Activated naive CD4-positive, alpha-beta T cell treated with anti-CD3 and anti-CD28 coated beads, Interleukin-2, amount 50 U/mL, for 72 hours (primary cell): ENCODE measurements at regions not wholly inside any gene's neighbourhood (a gene's known extent, or its start where the extent isn't known, plus 50 kb on each side); places are given as distances from the start of the nearest gene placed in this dataset.

Source experiments
- ATAC-seq, 2 donors: fragments of 150-1000 bp; cut with Tn5 transposase; 2 replicates each; pipeline ENCODE4 v1.10.0; 2021; ENCODE audit warnings: mild to moderate bottlenecking in 2 of 2, moderate library complexity in 2 of 2
- DNase-seq, 2 donors: peaks; one replicate each; pipeline ENCODE4 v3.0.0; 2021 to 2022; ENCODE audit warnings: low spot score in 2 of 2
- H3K27ac Mint-ChIP-seq, 2 donors: one replicate each; pipeline ENCODE4 v1.8.0; 2022; ENCODE audit warnings: mild to moderate bottlenecking in 2 of 2, mixed read lengths in 2 of 2
- H3K36me3 Mint-ChIP-seq, 2 donors: one replicate each; pipeline ENCODE4 v1.8.0; 2022; ENCODE audit warnings: mixed read lengths in 2 of 2
- H3K9me3 Mint-ChIP-seq, 2 donors: one replicate each; pipeline ENCODE4 v1.8.0; 2022; ENCODE audit warnings: mixed read lengths in 2 of 2

- no peaks in the 10 kb centered on the region for H3K36me3 Mint-ChIP-seq
- peaks cover 11 to 30% of the 10 kb centered on the region in 2 donors for H3K9me3 Mint-ChIP-seq
- H3K27ac Mint-ChIP-seq, result no peak overlapping the region
- no peak for ATAC-seq
- no peak for DNase-seq
These were observed 434.0 kb upstream of the SYT1 start for GRCh38 chr12:78430551-78430950.

- no peaks in the 10 kb centered on the region for H3K36me3 Mint-ChIP-seq
These were observed 432.6 kb upstream of the SYT1 start for GRCh38 chr12:78431931-78432330.

GRCh38 chr12:78439666-78440065 is 424.9 kb upstream of the SYT1 start:
- no peak for DNase-seq
- no peaks in the 10 kb centered on the region for H3K36me3 Mint-ChIP-seq
- H3K27ac Mint-ChIP-seq, result no peak overlapping the region
- H3K9me3 Mint-ChIP-seq, result peaks cover 25 to 36% of the 10 kb centered on the region in 2 donors
- ATAC-seq, result no peak

More at GRCh38 chr12:78431931-78432330, 432.6 kb upstream of the SYT1 start:
- no peak for ATAC-seq
- DNase-seq, result no peak
- peaks cover 18 to 32% of the 10 kb centered on the region in 2 donors for H3K9me3 Mint-ChIP-seq
- H3K27ac Mint-ChIP-seq, result no peak overlapping the region

GRCh38 chr12:78441737-78442453 is 422.7 kb upstream of the SYT1 start:
- H3K27ac Mint-ChIP-seq, result no peak overlapping the region

GRCh38 chr12:78442454-78442801 is 422.1 kb upstream of the SYT1 start:
- H3K36me3 Mint-ChIP-seq, result no peaks in the 10 kb centered on the region
- DNase-seq, result no peak
- H3K27ac Mint-ChIP-seq, result no peak overlapping the region
- no peak for ATAC-seq
- peaks cover 19% of the 10 kb centered on the region in 2 donors for H3K9me3 Mint-ChIP-seq

More at GRCh38 chr12:78441737-78442453, 422.7 kb upstream of the SYT1 start:
- peaks cover 24% of the 10 kb centered on the region in 2 donors for H3K9me3 Mint-ChIP-seq
- no peaks in the 10 kb centered on the region for H3K36me3 Mint-ChIP-seq
- DNase-seq (no peak), ATAC-seq (no peak)

GRCh38 chr12:78446555-78446954 is 418.0 kb upstream of the SYT1 start:
- Mint-ChIP-seq H3K27ac (no peak overlapping the region), H3K36me3 (no peaks in the 10 kb centered on the region), H3K9me3 (peaks cover 17% of the 10 kb centered on the region in 2 donors)
- DNase-seq (no peak), ATAC-seq (no peak)

GRCh38 chr12:78447373-78447772 is 417.2 kb upstream of the SYT1 start:
- Mint-ChIP-seq H3K27ac (no peak overlapping the region), H3K36me3 (no peaks in the 10 kb centered on the region), H3K9me3 (peaks cover 16 to 20% of the 10 kb centered on the region in 2 donors)
- DNase-seq (no peak), ATAC-seq (no peak)

- no peak for DNase-seq
- peaks cover 15 to 20% of the 10 kb centered on the region in 2 donors for H3K9me3 Mint-ChIP-seq
- no peak overlapping the region for H3K27ac Mint-ChIP-seq
- H3K36me3 Mint-ChIP-seq, result no peaks in the 10 kb centered on the region
- ATAC-seq, result no peak
These were observed 415.9 kb upstream of the SYT1 start for GRCh38 chr12:78448692-78449091.

GRCh38 chr12:78455991-78456390 is 408.6 kb upstream of the SYT1 start:
- peaks cover 13 to 24% of the 10 kb centered on the region in 2 donors for H3K9me3 Mint-ChIP-seq
- no peak overlapping the region for H3K27ac Mint-ChIP-seq
- ATAC-seq (no peak), DNase-seq (no peak)
- no peaks in the 10 kb centered on the region for H3K36me3 Mint-ChIP-seq

- DNase-seq, result no peak
- H3K36me3 Mint-ChIP-seq, result no peaks in the 10 kb centered on the region
- H3K9me3 Mint-ChIP-seq, result peaks cover 9 to 19% of the 10 kb centered on the region in 2 donors
- ATAC-seq, result no peak
- H3K27ac Mint-ChIP-seq, result no peak overlapping the region
These were observed 406.6 kb upstream of the SYT1 start for GRCh38 chr12:78457938-78458337.

- no peak for ATAC-seq
- no peaks in the 10 kb centered on the region for H3K36me3 Mint-ChIP-seq
- no peak overlapping the region for H3K27ac Mint-ChIP-seq
- peaks cover 8 to 11% of the 10 kb centered on the region in 2 donors for H3K9me3 Mint-ChIP-seq
- no peak for DNase-seq
These were observed 394.0 kb upstream of the SYT1 start for GRCh38 chr12:78470354-78471195.

- DNase-seq (no peak), ATAC-seq (no peak)
- Mint-ChIP-seq H3K9me3 (peaks cover 6 to 14% of the 10 kb centered on the region in 2 donors), H3K36me3 (peaks cover 0 to 6% of the 10 kb centered on the region in 2 donors), H3K27ac (no peak overlapping the region)
These were observed 391.4 kb upstream of the SYT1 start for GRCh38 chr12:78473136-78473535.

- H3K9me3 Mint-ChIP-seq, result peaks cover 6 to 14% of the 10 kb centered on the region in 2 donors
- ATAC-seq (no peak), DNase-seq (no peak)
- no peak overlapping the region for H3K27ac Mint-ChIP-seq
- peaks cover 0 to 6% of the 10 kb centered on the region in 2 donors for H3K36me3 Mint-ChIP-seq
These were observed 391.0 kb upstream of the SYT1 start for GRCh38 chr12:78473561-78473960.

GRCh38 chr12:78483767-78484315 is 380.7 kb upstream of the SYT1 start:
- DNase-seq (no peak), ATAC-seq (no peak)
- Mint-ChIP-seq H3K27ac (no peak overlapping the region), H3K9me3 (peaks cover 13 to 19% of the 10 kb centered on the region in 2 donors), H3K36me3 (no peaks in the 10 kb centered on the region)

GRCh38 chr12:78489990-78490389 is 374.6 kb upstream of the SYT1 start:
- Mint-ChIP-seq H3K27ac (no peak overlapping the region), H3K9me3 (peaks cover 9 to 12% of the 10 kb centered on the region in 2 donors), H3K36me3 (no peaks in the 10 kb centered on the region)
- DNase-seq (no peak), ATAC-seq (no peak)

- Mint-ChIP-seq H3K27ac (no peak overlapping the region), H3K9me3 (peaks cover 4 to 12% of the 10 kb centered on the region in 2 donors), H3K36me3 (no peaks in the 10 kb centered on the region)
- DNase-seq (no peak), ATAC-seq (no peak)
These were observed 373.7 kb upstream of the SYT1 start for GRCh38 chr12:78490861-78491260.

- ATAC-seq (no peak), DNase-seq (no peak)
- Mint-ChIP-seq H3K36me3 (no peaks in the 10 kb centered on the region), H3K9me3 (peaks cover 0 to 13% of the 10 kb centered on the region in 2 donors), H3K27ac (no peak overlapping the region)
These were observed 369.7 kb upstream of the SYT1 start for GRCh38 chr12:78494911-78495310.
